ENCODE measurements at regions not wholly inside any gene's neighbourhood (a gene's known extent, or its start where the extent isn't known, plus 50 kb on each side); places are given as distances from the start of the nearest gene placed in this dataset.

- no peak overlapping the region for H2BK120ac ChIP-seq (ENCODE audit: low read depth, low read length)
- no peak overlapping the region for H3K56ac ChIP-seq (ENCODE audit: extremely low read depth, insufficient read depth, low read length)
- no peaks in the 10 kb centered on the region for H3K9me1 ChIP-seq (ENCODE audit: insufficient read depth, low read length)
- intact Hi-C loops (cut with micrococcal nuclease) (no loop called here), dilution Hi-C loops (cut with HindIII; ENCODE audit: low sequenced_read_pairs, unreplicated experiment) (no loop called here), in situ Hi-C loops (cut with MboI; ENCODE audit: low sequenced_read_pairs) (no loop called here)
- no peak overlapping the region for H3K14ac ChIP-seq (replicated peaks; ENCODE audit: low read depth, low read length)
- no TSS peak for BruUV-seq (replicated peaks)
- ChIA-PET CTCF (no interaction called here), POLR2A (ENCODE audit: unreplicated experiment) (no interaction called here)
- no peak overlapping the region for H3K4me2 ChIP-seq (ENCODE audit: low read depth, low read length)
- no peak overlapping the region for H3K27ac ChIP-seq (ENCODE audit: insufficient read depth, low read length)
- H4K5ac ChIP-seq (ENCODE audit: low read depth, low read length) = no peak overlapping the region
- no peak overlapping the region for H3K23ac ChIP-seq (ENCODE audit: low read depth, low read length)
- H3K4ac ChIP-seq (ENCODE audit: low read depth, low read length) = no peak overlapping the region
- no peak overlapping the region for H4K8ac ChIP-seq (ENCODE audit: low read depth in 2 of 2, low read length in 2 of 2)
- no peaks in the 10 kb centered on the region for H3K27me3 ChIP-seq (ENCODE audit: control insufficient read depth, insufficient read depth, low read length)
- ATAC-seq (ENCODE audit: low read depth) (no peak), DNase-seq (no peak)
- TF ChIP-seq USF2 (IDR thresholded peaks at IDR 0.05; ENCODE audit: low read depth, low read length) (no peak), ELK1 (IDR thresholded peaks at IDR 0.05; ENCODE audit: borderline replicate concordance, low read depth, low read length) (no peak), SMC3 (IDR thresholded peaks at IDR 0.05; ENCODE audit: low read depth, low read length) (no peak), RCOR1 (IDR thresholded peaks at IDR 0.05; ENCODE audit: insufficient replicate concordance, low read length) (no peak), MAZ (IDR thresholded peaks at IDR 0.05; ENCODE audit: borderline replicate concordance, low read depth, low read length) (no peak), FOS (IDR thresholded peaks at IDR 0.05; ENCODE audit: low read depth, low read length) (no peak), CHD1 (IDR thresholded peaks at IDR 0.05; ENCODE audit: low read depth, low read length) (no peak)
- H3K4me1 ChIP-seq (ENCODE audit: control insufficient read depth, insufficient read depth, low read length) = no peaks in the 10 kb centered on the region
- no peaks in the 10 kb centered on the region for H3K79me1 ChIP-seq (ENCODE audit: low read depth in 1 of 2, low read length in 2 of 2)
- H2AK5ac ChIP-seq (ENCODE audit: low read depth, low read length) = no peak overlapping the region
- no peaks in the 10 kb centered on the region for H4K20me1 ChIP-seq (ENCODE audit: insufficient read depth, low read length)
- H3K18ac ChIP-seq (ENCODE audit: low read depth, low read length) = no peak overlapping the region
- H3K36me3 ChIP-seq (ENCODE audit: control insufficient read depth, insufficient read depth, low read length) = no peaks in the 10 kb centered on the region
- H2BK15ac ChIP-seq (ENCODE audit: low read depth, low read length) = no peak overlapping the region
- no peak overlapping the region for H2AK9ac ChIP-seq (replicated peaks; ENCODE audit: low read depth, low read length, poor library complexity)
- no peak overlapping the region for H4K91ac ChIP-seq (ENCODE audit: insufficient read depth, low read depth, low read length)
- H2BK20ac ChIP-seq (ENCODE audit: low read depth, low read length) = no peak overlapping the region
- no CpG with 5 or more reads among the region's 2 CpGs for whole genome bisulfite sequencing, 2 experiments (ENCODE audit: extremely low coverage in 2 of 2, insufficient read length in 1 of 2)
- H3K9ac ChIP-seq (ENCODE audit: low read depth, low read length) = no peak overlapping the region
- no peaks in the 10 kb centered on the region for H3K9me3 ChIP-seq (ENCODE audit: control insufficient read depth, insufficient read depth, low read length)
- H2BK5ac ChIP-seq (ENCODE audit: low read depth, low read length, poor library complexity, severe bottlenecking) = no peak overlapping the region
- H2AFZ ChIP-seq (replicated peaks; ENCODE audit: low read length, poor library complexity) = no peak overlapping the region
- H3K4me3 ChIP-seq (ENCODE audit: insufficient read depth, low read depth, low read length) = no peak overlapping the region
These were observed 98.5 kb upstream of the ZSWIM2 start for GRCh38 chr2:186947516-186947915.
